ENCODE measurements at regions not wholly inside any gene's neighbourhood (a gene's known extent, or its start where the extent isn't known, plus 50 kb on each side); places are given as distances from the start of the nearest gene placed in this dataset.

DNA sequence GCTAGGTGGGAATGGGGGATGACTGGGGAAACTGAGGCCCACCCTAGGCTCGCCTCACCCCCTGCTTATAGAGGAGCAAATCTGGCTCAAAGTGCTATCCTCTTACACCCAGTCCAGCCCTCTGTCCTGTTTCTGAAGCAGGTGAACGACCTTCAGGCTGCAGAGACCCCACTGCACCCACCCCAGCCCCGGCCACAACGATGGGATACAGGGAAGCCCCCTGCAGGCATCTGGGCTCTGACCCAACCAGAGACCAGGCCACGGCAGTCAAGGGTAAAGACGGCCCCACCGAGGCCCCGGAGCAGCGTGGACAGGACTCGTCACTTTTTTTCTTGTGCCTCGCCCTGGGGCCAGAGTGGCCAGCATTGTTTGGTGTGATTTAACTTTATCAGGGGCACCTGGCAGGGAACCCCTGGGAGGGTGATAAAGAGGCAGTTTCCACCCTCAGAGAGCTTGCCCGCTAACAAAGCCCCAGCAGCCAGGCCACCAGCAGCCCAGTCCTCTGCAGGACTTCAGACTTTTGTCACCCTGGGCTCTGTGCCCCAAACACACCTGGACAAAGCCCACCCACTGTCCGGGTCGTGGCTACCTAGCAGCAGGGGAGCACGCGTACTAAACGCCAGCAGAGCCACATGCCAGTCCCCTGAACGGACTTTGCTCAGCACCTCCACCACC, 612.6 kb downstream of the TBC1D22A start:
- H3K27ac ChIP-seq: no peak overlapping the region

DNA sequence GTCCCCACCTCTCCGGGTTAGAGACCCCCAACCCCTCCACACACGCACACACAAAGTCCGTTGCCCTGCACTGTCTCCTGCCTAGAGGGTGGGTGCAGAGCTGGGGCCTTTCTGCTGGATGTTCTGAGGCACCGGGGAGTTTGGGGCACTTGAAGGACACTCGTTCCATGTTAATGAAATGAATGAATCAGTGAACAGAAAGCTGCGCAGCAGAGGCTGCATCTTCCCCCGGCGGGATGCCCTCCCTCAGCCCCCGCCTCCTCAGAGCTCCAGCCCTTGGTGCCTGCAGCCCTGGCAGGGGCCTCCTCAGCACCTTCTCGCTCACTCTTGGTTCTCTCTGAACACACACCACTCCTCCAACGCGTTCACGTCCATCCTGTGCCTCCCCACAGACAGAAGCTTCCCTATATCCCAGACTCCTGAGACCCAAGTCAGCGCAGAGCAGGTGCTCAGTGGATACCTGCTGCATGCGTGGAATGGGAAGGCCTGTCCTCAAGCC, 611.9 kb downstream of the TBC1D22A start:
- no peak for DNase-seq (ENCODE audit: low spot score)
- H3K27me3 ChIP-seq: no peaks in the 10 kb centered on the region
- no peaks in the 10 kb centered on the region for H3K36me3 ChIP-seq
- H3K4me1 ChIP-seq: no peaks in the 10 kb centered on the region
- H3K9me3 ChIP-seq: no peaks in the 10 kb centered on the region
- no peak overlapping the region for H3K4me3 ChIP-seq
- no peak for TF ChIP-seq CTCF (IDR thresholded peaks at IDR 0.05)
- no peak overlapping the region for H3K27ac ChIP-seq

More for the DNA sequence above, 612.6 kb downstream of the TBC1D22A start:
- no peaks in the 10 kb centered on the region for H3K27me3 ChIP-seq
- no peaks in the 10 kb centered on the region for H3K36me3 ChIP-seq
- H3K4me3 ChIP-seq: no peak overlapping the region
- no peaks in the 10 kb centered on the region for H3K4me1 ChIP-seq
- no peak for TF ChIP-seq CTCF (IDR thresholded peaks at IDR 0.05)
- DNase-seq (ENCODE audit: low spot score): no peak
- no peaks in the 10 kb centered on the region for H3K9me3 ChIP-seq

- no peaks in the 10 kb centered on the region for H3K27me3 ChIP-seq
- H3K27ac ChIP-seq: no peak overlapping the region
- H3K4me1 ChIP-seq: no peaks in the 10 kb centered on the region
- TF ChIP-seq CTCF (IDR thresholded peaks at IDR 0.05): no peak
- H3K9me3 ChIP-seq: no peaks in the 10 kb centered on the region
- H3K36me3 ChIP-seq: no peaks in the 10 kb centered on the region
- DNase-seq (ENCODE audit: low spot score): no peak
- no peak overlapping the region for H3K4me3 ChIP-seq
These were observed 611.3 kb downstream of the TBC1D22A start for GRCh38 chr22:47373648-47374272.

GRCh38 chr22:47372596-47373385, 610.3 kb downstream of the TBC1D22A start:
- no peak for DNase-seq (ENCODE audit: low spot score)
- Histone ChIP-seq H3K4me3 (no peak overlapping the region), H3K27ac (no peak overlapping the region), H3K36me3 (no peaks in the 10 kb centered on the region), H3K9me3 (no peaks in the 10 kb centered on the region), H3K27me3 (no peaks in the 10 kb centered on the region), H3K4me1 (no peaks in the 10 kb centered on the region)
- TF ChIP-seq CTCF (IDR thresholded peaks at IDR 0.05): no peak

DNA sequence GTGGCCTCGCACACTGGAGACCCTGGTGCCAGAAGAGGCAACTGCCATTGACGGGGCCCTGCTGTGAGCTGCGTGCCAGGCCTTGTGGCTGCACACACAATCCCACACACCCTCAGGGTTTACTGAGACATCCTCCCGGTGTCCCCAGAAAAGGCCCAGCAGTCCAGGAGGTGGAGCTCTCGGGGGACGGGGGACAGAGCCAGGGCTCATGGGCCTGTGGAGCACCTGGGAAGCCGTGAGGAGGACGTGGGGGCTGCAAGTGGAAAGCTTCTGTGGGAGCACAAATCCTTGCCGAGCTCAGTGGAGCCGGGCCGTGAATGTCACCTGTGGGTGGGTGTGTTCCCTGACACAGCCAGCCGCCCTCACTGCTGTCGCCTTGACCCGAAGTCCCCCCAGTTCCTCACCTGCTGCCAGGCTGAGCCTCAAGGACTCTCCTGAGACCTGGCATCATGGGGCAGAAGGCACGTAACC, 609.7 kb downstream of the TBC1D22A start:
- Histone ChIP-seq H3K4me1 (no peaks in the 10 kb centered on the region), H3K36me3 (no peaks in the 10 kb centered on the region), H3K4me3 (no peak overlapping the region), H3K27me3 (no peaks in the 10 kb centered on the region), H3K27ac (no peak overlapping the region), H3K9me3 (no peaks in the 10 kb centered on the region)
- no peak for TF ChIP-seq CTCF (IDR thresholded peaks at IDR 0.05)
- no peak for DNase-seq (ENCODE audit: low spot score)

Data from right atrium auricular region (tissue), 2 donors.